ENCODE measurements at regions not wholly inside any gene's neighbourhood (a gene's known extent, or its start where the extent isn't known, plus 50 kb on each side); places are given as distances from the start of the nearest gene placed in this dataset.
"Not testable (repeated sequence)": the region's sequence is repeated elsewhere in the genome, so short reads cannot be mapped to it uniquely, and the experiment has no call there.

DNA sequence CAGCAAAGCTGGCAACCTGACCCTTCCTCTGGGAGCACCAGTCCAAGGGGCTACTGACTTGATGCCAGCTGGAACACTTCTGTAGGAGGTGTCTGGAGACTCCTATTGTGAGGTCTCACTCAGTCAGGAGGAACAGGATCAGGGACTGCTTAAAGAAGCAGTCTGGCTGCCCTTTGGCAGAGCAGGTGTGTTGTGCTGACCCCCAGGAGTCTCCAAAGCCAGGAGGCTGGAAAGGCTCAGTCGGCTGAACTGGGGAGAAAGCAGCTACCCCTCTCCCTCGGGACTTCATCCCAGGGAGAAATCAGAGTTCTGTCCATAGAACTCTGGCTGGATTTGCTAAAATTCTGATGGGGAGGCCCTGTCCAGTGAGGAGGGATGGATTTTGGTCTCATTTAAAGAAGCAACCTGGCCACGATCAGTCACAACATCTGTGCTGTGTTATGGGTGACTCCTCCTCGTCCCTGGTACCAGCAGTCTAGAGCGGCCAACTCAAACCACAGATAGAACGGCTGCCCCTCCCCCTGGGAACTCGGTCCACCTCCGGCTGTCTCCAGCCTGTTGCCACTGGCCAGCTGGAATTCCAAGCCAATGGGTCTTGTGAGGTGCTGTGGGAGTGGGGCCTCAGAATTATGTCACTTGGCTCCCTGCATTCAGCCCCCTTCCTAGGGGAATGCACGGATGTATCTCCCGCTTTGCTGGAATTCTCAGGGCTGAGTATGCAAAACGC, 3959.0 kb upstream of the OR11H1 start:
- TF ChIP-seq, protein P1, sequence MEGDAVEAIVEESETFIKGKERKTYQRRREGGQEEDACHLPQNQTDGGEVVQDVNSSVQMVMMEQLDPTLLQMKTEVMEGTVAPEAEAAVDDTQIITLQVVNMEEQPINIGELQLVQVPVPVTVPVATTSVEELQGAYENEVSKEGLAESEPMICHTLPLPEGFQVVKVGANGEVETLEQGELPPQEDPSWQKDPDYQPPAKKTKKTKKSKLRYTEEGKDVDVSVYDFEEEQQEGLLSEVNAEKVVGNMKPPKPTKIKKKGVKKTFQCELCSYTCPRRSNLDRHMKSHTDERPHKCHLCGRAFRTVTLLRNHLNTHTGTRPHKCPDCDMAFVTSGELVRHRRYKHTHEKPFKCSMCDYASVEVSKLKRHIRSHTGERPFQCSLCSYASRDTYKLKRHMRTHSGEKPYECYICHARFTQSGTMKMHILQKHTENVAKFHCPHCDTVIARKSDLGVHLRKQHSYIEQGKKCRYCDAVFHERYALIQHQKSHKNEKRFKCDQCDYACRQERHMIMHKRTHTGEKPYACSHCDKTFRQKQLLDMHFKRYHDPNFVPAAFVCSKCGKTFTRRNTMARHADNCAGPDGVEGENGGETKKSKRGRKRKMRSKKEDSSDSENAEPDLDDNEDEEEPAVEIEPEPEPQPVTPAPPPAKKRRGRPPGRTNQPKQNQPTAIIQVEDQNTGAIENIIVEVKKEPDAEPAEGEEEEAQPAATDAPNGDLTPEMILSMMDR (IDR thresholded peaks at IDR 0.05) = not testable (repeated sequence)
- not testable (repeated sequence) for TF ChIP-seq POLR2A, POLR2AphosphoS5 (IDR thresholded peaks at IDR 0.05)

Data from sigmoid colon (tissue), 4 donors.